WI38 (cell line): ENCODE measurements at regions not wholly inside any gene's neighbourhood (a gene's known extent, or its start where the extent isn't known, plus 50 kb on each side); places are given as distances from the start of the nearest gene placed in this dataset.

Experiments
- H3K4me3 ChIP-seq: 2 replicates; pipeline ENCODE4 v1.5.1; 2011; ENCODE audit warnings: low read depth, mild to moderate bottlenecking, control low read depth, low read length
- TF ChIP-seq, protein P1 (sequence below): IDR thresholded peaks from 2 replicates; pipeline ENCODE4 v1.5.1; 2012; ENCODE audit warnings: low read depth, mild to moderate bottlenecking, control low read depth, low read length

- TF ChIP-seq, protein P1, sequence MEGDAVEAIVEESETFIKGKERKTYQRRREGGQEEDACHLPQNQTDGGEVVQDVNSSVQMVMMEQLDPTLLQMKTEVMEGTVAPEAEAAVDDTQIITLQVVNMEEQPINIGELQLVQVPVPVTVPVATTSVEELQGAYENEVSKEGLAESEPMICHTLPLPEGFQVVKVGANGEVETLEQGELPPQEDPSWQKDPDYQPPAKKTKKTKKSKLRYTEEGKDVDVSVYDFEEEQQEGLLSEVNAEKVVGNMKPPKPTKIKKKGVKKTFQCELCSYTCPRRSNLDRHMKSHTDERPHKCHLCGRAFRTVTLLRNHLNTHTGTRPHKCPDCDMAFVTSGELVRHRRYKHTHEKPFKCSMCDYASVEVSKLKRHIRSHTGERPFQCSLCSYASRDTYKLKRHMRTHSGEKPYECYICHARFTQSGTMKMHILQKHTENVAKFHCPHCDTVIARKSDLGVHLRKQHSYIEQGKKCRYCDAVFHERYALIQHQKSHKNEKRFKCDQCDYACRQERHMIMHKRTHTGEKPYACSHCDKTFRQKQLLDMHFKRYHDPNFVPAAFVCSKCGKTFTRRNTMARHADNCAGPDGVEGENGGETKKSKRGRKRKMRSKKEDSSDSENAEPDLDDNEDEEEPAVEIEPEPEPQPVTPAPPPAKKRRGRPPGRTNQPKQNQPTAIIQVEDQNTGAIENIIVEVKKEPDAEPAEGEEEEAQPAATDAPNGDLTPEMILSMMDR: no peak
- no peak overlapping the region for H3K4me3 ChIP-seq
Observed at GRCh38 chr3:34844323-34844620, 795.1 kb upstream of the ARPP21 start.

- TF ChIP-seq, protein P1: no peak
Observed at GRCh38 chr3:34851137-34851536, 788.2 kb upstream of the ARPP21 start.

GRCh38 chr3:34852844-34853439, 786.4 kb upstream of the ARPP21 start:
- TF ChIP-seq, protein P1: no peak
- no peak overlapping the region for H3K4me3 ChIP-seq

More at GRCh38 chr3:34851137-34851536, 788.2 kb upstream of the ARPP21 start:
- no peak overlapping the region for H3K4me3 ChIP-seq

- H3K4me3 ChIP-seq: no peak overlapping the region
- TF ChIP-seq, protein P1: no peak
Observed at GRCh38 chr3:34856081-34856947, 783.0 kb upstream of the ARPP21 start.

DNA sequence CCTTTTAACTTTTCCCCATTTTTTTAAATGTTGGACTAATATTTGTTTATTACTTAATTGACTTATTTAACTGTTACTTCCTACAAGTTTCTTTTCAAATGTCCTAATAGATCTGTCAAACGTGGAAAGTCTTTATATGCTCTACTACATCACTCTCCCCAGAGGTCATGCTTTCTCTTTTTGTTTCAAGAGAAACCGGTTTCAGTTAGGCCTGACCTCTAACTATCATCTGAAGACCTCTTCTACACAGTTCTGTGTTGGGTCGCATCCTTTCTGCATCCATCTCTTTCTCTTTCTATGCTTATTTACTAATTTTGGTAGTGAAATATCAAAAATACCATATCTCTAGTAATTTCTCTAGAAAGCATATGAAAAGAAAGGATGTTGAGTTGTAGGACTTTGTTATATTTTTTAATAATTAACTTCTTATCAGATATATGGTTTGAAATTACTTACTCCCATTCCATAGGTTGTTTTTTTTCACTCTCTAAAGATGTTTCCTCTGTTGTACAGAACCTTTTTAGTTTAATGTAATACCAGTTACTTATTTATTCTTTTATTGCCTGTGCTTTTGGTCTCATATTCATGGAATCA, 781.2 kb upstream of the ARPP21 start:
- no peak overlapping the region for H3K4me3 ChIP-seq
- TF ChIP-seq, protein P1: no peak

- no peak overlapping the region for H3K4me3 ChIP-seq
- TF ChIP-seq, protein P1: no peak
Observed at GRCh38 chr3:34859746-34860145, 779.6 kb upstream of the ARPP21 start.

- H3K4me3 ChIP-seq: no peak overlapping the region
- TF ChIP-seq, protein P1: no peak
Observed at GRCh38 chr3:34862456-34862855, 776.9 kb upstream of the ARPP21 start.
